GM12874 (cell line): ENCODE measurements at regions not wholly inside any gene's neighbourhood (a gene's known extent, or its start where the extent isn't known, plus 50 kb on each side); places are given as distances from the start of the nearest gene placed in this dataset.
A peak's percentile ranks its signal among the peaks of the same experiment; 100 is the strongest.

ENCODE experiments used
- CTCF ChIP-seq: IDR thresholded peaks from 2 replicates; pipeline ENCODE4 v1.5.1; 2011; ENCODE audit warnings: low read depth, mild to moderate bottlenecking, control low read depth, low read length, moderate library complexity; ENCODE audit not compliant: insufficient read depth

DNA sequence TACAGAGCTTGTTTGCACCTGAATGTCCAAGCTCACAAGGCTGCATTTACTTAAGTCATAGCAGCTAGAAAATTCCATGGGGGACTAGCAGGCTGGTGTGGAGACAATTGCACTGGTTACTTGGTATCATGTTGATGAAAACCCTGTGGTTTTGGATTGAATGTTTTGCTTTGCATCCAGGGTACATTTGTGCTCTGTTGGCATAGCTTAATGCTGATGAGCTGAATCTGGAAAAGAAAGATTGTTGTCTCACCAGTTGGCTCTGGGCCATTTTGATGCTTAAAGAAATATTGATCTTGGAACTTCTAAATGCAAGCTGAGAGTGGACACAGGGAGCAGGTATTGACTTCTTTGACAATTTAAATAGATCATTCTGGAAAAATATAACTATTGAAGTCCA, 122.5 kb upstream of the MBL2 start:
- no peak for TF ChIP-seq CTCF

DNA sequence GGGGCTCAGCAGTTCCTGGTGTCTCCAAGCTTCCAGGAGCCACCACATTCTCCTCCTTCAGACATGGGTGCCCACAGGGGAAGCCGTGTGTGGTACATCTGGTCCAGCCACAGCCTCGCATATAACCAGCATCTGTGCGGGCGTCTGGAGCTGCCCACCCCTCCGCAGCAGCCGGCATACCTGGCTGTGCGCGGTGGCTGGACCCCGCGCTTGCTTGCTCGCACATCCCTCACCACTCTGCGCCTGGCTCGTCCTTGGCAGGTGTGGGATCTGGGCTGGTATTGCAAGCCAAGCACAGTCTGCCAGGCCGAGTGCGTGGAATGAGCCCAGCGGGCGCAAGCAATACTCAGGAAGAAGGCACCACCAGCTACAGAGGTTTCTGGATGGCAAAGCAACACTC, 117.7 kb upstream of the MBL2 start:
- no peak for TF ChIP-seq CTCF

- no peak for TF ChIP-seq CTCF
Measured at GRCh38 chr10:52889611-52890010, 117.0 kb upstream of the MBL2 start.

DNA sequence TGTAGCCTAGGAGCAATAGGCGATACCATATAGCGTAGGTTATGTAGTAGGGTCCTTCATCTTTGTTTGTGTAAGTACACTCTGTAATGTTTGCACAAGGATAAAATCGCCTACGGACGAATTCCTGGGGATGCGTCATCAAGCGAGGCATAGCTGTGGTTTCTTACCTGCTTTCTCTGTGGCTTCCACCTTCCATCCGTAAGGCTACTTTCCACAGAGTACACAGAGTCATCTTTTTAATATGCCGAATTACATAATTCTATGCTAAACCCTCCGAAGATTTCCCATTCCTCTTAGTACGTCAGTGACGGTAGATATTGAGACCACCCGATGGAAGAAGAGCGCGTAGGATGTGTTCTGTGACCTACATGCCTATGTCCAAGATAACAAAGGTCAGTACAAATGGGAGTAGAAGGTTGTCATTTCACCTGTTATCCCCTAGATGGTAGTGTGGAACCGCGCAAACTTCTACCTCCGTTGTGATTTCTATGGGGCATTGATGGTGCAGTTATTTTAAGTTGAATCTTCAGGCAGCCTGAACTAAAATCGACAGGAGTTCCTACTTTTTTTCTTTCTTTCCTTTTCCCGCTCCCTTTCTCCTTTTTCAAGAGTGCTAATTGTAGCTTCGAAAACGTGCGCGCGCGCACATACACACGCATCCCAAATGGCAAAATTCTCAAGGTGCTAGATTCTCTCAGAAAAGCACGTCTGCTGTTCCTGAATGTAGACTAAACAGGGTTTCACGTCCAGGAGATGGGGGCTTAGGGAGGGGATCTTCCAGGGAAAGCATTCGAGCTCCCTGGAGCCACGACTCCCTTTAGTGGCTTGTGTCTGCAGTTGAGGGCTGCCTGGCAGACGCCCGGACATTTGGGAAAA, 111.7 kb upstream of the MBL2 start:
- peak; percentile 69 for TF ChIP-seq CTCF

DNA sequence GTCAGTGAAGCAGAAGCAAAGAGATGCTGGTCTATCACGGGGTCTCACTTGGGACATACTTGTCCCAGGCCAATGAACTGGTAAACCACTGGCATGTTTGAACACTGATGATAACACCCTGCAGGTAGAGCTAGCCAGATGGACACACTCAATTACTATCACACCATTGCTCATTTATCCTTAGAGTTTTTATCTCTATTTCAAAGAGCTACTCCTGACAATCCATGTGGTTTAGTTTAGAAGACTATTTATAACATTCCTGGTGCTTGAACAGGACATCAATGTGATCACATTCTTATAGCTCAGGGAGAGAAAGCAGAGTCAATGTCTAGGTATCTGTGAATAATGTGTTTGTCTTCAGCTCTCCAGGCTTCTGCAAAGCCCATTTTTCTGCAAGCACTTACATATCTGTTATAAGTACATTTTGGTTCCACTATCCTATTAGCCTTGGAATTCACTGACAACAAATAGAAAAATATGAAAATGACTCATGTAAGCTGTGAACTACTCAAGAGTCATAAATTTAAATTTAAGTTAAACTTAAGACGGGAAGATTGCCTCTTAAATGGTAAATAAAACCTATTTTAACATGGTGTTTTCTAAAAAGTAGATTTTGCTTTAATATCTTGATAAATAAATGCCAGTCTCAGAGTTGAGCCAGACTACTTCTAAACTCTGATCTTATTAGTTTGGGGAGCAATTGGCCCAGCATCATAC, 106.7 kb upstream of the MBL2 start:
- no peak for TF ChIP-seq CTCF

GRCh38 chr10:52877451-52877850, 104.9 kb upstream of the MBL2 start:
- TF ChIP-seq CTCF, result no peak

- TF ChIP-seq CTCF, result no peak
Measured at GRCh38 chr10:52875336-52875735, 102.8 kb upstream of the MBL2 start.
